Inferior parietal cortex (tissue), 1 donor: ENCODE measurements at regions not wholly inside any gene's neighbourhood (a gene's known extent, or its start where the extent isn't known, plus 50 kb on each side); places are given as distances from the start of the nearest gene placed in this dataset.
"Not testable (repeated sequence)": the region's sequence is repeated elsewhere in the genome, so short reads cannot be mapped to it uniquely, and the experiment has no call there.

Experiments used
- DNase-seq: peaks from one replicate; pipeline ENCODE4 v3.0.0-alpha.2; 2016; ENCODE audit errors: extremely low spot score

DNA sequence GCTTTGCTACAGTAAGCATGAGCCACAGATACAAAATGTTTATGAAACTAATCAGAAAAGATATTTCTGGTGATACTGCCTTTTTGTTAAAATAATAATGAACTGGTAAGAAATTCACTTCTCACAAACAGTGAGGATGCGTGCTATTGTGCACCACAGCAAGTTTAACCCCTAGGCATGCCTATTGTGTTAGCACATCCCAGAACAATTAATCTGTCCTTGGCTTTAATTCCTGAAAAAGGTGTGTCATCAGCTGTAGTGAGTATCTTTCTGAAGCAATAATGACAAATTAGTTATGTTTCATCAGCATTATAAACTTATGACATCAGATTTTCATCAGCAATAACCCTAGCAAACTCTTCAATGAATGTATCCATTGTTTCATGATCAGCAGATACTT lies 1307.2 kb downstream of the EFNA5 start:
- DNase-seq, result no peak

DNA sequence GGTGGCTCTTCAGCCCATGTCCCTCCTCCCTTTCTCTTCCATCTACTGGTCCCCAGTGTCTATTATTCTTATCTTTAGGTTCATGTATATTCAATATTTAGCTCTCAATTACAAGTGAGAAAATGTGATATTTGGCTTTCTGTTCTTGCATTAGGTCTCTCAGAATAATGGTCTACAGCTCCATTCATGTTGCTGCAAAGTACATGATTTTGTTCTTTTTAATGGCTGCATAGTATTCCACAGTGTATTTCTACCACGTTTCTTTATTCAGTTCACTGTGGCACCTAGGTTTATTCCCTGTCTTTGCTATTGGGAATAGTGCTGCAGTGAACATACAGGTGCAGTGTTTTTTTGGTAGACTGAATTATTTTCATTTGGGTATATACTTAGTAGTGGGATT lies 1308.8 kb downstream of the EFNA5 start:
- DNase-seq, result no peak

DNA sequence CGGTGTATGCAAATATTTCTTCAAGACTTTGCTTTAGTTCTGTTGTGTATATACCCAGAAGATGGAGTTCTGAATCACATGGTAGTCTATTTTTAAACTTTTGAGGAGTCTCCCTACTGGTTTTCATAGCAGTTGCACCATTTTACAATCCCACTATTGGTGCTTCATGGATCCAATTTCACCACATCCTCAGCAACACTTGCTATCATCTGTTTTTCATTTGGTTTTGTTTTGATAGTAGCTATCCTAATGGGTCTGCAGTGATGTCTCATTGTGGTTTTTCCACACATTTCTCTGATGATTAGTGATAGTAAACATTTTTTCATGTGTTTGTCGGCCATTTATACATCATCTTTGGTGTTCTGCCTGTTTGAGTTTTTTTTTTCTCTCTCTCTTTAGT lies 1339.3 kb downstream of the EFNA5 start:
- no peak for DNase-seq

DNA sequence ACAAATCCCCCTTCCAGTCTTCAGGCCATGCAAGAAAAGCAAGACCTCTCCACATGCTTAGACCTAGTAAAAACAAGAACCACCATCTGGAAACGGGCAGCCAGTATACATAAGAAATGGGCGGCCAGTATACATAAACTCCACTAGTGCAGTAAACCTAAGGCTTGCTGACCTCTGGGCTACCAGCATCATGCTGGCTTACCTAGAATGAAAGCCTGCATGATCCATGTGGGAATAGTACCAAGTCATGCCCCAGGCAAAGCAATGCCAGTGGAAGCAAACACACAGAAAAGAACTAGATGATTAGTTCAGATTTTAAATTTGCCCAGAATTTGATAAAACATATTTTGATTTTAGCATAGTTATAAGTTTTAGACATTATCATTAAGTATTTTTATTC lies 1346.4 kb downstream of the EFNA5 start:
- DNase-seq, result no peak

DNA sequence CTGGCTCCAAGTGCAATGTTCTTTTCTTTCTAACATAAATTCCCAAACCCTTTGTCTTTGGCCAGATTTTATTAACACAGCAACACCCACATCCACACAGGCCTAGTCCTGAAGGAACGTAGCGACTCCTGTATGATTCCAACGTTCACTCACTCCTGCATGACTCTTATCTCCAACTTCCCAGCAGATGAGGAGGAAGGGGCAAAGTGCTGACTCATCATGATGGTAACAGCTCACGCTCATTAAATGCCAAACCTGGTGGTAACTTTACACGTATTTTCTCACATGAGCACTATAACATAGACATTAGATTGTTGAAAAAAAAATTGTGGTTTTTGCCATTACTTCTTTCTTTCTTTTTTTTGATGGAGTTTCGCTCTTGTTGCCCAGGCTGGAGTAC lies 1349.5 kb downstream of the EFNA5 start:
- DNase-seq, result no peak

DNA sequence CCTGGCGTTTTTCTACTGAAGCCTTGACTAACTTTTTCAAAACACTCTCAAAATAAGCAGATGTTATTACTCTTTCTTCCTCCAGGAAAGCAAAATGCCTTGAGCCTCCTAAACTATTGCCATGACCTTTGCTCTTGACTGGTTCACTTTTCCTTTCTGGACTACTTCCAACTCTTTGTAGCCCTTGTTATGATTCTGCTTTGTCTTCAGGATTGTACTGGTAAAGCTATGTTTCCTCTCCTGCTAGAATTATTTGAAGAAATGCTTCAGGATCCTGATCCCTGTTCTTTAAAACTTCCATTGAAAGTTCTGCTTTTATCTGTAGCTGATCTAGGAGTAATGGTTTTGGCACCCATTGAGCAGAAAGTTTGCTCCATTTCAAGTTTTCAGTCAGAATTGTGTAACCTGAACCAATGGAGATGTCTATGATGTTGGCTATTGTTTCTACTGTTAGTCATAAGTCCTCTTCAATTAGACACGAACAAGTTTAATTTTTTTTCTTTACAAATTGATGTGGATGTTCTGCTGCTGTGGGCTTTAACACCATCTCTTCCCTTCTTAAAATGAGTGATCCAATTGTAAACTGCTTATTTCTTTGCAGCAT lies 1356.4 kb downstream of the EFNA5 start:
- no peak for DNase-seq

DNA sequence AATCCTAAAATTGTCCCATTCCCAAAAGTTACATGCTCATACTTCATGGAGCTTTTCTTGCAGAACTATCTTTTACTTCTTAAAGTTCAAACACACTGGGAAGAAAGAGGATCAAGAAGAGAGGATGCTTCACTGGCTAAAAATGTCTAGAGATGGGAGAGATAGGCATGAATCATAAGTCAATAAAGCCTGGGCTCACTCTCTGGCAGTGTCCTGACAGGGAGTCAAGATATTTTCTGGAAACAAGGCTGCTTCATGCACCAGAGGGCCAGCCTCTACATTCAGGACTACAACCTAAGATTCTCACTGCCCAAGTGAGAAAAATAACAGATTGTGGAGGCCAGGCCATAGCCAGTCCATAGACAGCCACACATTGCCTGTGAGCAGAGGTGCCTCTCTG lies 1358.4 kb downstream of the EFNA5 start:
- no peak for DNase-seq

DNA sequence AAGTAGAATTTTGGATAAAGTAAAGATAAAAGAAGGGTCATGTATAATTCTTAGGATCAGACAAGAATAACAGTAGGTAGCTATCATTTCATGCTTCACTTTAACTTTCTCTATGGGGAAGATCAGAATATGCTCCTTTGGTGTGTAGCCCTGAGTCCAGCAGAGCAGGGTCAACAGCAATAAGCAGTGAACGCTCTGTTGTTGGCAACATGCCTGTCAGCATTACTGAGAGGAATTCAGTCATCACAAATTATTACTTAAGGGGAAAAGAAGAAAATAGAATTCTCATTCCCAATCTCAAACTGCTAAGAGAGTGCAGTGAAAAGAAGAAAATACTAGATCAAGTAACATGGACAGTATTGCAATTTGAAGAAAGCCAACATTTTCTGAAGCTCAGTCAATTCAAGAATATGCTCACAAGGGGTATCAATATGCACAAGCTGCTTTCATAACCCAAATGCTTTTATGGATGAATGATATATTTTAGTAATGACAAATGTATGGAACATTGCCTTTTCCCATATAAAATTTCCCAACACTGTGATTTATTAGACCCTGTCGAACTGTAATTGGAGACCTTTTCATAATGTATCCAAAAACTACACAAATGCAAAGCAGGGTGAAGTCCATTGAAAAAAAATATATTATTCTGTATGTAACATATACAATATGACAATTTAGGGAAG lies 1359.4 kb downstream of the EFNA5 start:
- DNase-seq, result no peak

DNA sequence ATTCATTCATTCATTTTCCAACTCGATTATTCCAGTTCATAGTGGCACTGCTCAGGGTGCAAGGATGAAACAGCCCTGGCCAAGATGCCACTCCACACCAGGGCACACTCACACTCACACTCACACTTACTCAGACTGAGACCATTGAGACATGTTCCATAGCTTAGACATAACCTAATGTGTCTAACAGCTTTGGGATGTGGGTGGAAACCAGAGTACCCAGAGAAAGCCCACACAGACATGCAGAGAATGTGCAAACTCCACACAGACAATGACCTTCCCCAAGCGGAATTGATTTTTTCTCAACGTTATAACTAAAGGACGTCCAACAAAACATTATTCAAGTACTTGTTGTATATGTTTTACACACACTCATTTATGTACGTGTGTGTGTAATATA lies 1363.5 kb downstream of the EFNA5 start:
- DNase-seq, result no peak

DNA sequence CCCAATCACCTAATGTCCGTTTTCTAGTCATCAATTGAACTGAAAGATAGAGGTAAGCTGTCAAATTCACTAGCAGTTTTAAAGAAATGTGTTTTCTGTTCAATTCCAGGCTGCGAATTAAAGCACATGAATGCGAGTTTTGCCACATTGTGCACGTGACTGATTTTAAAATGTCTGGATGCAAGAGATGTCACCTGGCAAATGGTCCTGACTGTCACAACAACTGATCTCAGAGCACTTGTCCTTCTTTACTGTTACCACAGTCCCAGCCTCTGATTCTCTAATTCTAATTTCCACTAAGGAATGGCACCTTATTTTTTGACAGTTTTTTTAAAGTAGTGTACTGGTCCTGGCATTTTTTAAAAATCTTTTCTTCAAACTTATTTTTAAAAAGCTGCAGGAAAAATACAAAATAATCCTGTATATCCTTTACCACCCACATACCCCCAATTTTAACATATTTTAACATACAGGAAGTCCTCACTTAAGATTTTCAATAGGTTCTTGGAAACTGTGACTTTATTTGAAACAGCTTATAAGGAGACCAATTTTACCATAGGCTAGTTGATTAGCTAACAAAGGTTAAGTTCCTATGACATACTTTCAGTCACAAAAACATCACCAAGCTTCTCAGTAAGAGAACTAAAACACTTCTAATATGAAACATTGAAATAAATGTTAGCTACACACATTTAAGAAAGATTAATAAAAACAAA lies 1364.3 kb downstream of the EFNA5 start:
- DNase-seq, result no peak

DNA sequence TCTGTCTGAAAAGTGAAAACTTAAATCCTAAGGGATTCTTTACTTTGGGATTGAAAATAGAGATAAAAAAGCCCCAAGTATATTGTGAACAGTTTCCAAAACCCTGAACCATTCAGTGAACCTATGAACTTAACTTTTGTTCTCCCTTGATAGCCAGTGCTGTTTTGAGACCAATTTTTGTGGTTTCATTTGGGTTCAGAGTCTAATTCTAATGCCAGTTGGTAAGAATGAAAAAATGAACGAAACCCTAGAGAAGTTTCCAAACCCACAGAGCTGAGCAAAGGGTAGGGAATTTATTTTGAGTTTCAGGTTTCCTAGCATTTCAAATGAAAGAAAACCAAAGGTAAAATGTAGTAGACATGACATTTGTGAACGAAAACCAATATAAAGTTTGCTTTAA lies 1366.8 kb downstream of the EFNA5 start:
- no peak for DNase-seq

DNA sequence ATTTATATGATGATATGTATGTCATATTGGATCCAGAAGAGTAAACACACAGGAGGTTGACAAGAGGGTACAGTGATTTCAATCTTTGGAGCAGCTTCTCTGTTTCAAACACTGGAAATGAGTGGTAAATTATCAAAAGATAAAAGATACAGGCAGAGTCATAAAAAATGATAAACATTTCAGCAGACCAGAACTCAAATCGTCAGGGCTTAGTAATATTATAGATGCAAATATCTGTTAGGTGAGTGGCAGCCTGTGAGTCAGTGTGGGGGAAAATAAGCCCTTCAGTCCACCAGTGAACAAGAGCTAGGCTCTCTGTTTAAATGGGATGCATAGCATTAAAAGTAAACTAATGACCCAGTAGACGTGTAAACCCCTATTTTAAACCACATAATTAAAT lies 1378.1 kb downstream of the EFNA5 start:
- DNase-seq, result no peak

DNA sequence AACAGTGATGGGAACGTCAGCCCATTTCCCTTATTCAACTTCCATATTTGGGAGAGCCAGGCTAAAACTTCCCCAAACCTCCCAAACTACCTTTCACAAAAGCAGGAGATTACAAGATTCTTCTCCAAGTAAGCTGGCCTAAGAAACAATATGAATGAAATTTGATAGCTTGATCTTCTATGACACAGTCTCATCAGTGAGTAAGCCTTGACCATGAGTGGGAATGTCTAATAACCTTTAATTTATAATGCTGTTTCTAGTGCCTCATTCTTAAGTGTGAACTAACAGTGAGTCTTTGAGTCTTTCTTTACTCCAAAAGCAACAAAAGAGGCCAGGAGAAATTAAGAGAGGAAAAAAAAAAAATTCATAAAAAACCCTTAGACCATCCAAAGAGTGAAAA lies 1379.9 kb downstream of the EFNA5 start:
- DNase-seq, result no peak

DNA sequence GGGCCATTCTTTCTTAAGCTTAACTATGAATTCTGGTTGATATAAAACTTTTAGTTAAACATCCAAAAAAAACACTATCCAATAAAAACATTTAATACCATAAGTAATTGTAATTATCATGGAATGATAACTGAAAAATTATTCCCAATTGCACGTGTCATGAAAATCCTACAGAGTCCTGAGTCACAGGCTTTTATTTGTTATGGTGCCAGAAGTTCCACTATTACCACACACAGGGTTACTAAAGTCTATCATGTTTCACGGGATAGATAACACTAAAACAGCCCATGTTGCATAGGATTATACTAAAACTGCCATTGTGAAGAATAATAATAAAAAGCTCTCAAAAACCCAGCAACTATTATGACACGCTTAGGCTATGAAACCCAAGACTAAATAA lies 1381.8 kb downstream of the EFNA5 start:
- no peak for DNase-seq

DNA sequence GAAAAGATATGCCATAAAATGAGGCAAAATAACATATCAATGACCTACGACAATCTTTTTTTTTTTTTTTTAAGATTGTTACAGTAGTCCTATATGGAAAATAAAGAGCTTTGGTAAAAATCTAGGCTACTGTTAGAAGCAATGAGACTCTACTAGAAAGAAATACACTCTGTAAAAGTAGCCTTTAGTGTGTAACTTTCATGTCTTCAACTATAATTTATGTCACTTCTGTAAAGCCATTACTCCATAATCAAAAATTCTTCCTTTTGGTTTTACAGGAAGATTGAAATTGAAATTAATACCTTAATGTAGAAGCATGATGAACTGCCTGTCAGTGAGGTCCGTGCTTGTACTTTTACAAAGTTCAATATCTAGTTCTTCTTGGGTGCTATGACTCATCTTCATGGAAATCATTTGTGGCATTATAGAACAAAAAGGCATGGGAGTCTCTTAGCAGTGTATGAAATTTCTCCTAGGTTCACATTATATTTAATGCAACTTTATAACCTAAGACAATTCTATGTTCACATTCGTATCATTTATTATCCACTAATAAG lies 1393.1 kb downstream of the EFNA5 start:
- DNase-seq, result no peak

DNA sequence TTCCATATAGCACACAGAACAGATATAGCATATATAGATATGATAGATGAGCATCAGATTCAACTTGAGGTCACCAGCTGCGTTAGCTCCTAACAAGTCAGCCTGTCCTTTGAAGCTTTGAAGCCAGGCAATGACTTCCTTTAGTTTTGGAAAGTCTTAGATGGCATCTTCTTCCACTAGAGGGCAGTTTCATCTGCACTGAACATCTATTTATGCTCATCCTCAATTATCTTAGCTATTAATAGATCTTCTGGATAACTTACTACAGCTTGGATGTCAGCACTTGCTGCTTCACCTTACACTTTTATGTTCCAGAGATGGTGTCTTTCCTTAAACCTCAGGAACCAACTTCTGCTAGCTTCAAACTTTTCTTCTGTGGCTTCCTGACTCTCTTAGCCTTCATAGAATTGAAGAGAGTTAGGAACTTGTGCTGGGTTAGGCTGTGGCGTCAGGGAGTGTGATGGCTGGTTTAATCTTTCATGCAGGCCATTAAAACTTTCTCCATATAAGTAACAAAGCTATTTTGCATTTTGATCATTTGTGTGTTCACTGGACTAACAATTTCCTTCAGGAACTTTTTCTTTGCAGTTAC lies 1401.4 kb downstream of the EFNA5 start:
- DNase-seq, result no peak

DNA sequence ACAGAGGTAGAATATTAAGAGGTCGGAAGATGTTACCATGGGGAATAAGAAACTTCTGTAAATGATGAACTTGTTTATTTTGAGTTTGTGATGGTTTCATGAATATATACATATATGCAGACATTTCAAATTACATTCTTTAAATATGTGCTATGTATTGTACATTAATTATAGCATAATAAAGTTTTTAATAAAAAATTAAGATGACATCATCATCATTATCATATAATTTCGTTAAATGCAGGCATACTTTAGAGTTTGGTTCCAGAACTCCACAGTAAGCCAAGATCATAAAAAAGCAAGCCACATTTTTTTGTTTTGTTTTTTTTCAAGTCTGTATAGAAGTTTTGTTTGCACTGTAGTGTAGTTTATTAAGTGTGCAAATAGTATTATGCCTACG lies 1403.5 kb downstream of the EFNA5 start:
- DNase-seq, result no peak

DNA sequence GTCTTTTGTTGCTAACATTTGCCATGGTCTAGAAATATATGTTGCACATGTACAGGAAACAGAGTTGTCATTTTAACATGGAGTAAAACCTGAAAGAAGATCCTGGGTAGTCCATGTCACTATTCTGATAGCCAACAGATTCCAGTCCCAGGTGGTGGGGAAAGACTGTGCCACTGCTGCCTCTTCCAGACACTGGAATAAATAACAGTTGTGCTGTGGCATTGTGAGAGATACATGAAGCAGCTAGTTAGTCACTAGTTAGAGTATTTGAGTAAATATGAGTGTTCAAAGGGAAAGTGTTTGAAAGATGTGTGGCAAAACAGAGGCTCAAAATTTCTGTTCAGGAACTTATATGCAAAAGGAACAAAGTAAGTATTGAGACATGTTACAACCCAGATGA lies 1408.3 kb downstream of the EFNA5 start:
- DNase-seq, result no peak

DNA sequence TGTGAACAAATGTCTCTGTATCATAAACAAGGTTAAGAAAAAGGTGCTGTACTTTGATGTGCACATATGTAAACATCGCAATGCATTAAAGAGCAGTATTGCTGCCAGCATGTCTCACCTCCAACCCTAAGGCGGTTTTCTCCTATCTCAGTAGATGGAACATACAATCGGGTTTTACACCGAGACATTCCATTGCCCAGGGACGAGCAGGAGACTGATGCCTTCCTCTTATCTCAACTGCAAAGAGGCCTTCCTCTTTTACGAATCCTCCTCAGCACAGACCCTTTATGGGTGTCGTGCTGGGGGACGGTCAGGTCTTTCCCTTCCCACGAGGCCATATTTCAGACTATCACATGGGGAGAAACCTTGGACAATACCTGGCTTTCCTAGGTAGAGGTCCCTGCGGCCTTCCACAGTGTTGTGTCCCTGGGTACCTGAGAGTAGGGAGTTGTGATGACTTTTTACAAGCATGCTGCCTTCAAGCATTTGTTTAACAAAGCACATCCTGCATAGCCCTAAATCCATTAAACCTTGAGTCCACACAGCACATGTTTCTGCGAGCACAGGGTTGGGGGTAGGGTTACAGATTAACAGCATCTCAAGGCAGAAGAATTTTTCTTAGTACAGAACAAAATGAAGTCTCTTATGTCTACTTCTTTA lies 1411.2 kb downstream of the EFNA5 start:
- not testable (repeated sequence) for DNase-seq

DNA sequence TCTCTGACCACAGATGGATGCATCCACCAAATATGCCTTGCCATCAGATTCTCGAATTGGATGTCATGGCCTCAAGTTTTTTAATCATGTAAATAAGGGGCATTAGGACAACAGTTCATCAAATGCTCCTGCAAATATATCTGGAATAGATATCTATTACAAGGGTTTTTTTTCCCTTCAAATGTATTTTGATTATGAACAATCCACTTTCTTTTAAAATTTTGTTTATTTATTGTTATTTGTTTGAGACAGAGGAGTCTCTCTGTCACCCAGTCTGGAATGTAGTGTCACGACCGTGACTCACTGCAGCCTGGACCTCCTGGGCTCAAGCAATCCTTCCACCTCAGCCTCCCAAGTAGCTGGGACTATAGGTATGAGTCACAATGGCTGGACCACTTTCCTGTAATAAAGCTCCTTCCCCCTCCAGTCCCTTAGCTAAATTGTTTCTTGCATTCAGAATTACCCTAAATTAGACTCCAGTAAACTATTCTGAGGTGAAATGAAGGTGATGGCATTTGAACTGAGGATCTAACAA lies 1412.1 kb downstream of the EFNA5 start:
- no peak for DNase-seq

DNA sequence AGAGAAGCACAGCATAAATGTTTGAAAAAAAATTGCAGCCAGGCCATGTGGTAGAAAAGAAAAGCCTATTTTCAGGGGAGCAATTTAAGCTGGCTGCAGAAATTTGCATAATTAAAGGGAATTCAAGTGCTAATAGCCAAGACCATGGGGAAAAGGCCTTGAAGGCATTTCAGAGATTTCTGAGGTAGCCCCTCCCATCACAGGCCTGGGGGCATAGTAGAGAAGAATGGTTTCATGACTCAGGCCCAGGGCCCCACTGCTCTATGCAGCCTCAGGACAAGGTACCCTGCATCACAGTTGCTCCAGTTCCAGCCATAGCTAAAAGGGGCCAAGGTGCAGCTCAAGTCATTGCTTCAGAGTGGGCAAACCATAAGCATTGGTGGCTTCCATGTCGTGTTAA lies 1416.0 kb downstream of the EFNA5 start:
- no peak for DNase-seq
